Neural cell (in vitro differentiated cells): ENCODE measurements at regions not wholly inside any gene's neighbourhood (a gene's known extent, or its start where the extent isn't known, plus 50 kb on each side); places are given as distances from the start of the nearest gene placed in this dataset.

ENCODE experiments used
- H2AFZ ChIP-seq: fragments of 200-600, 300-800 bp; sonication (generic), shearing (Covaris generic); 2 replicates; pipeline ENCODE4 v1.6.0; 2014; ENCODE audit warnings: low read depth, mild to moderate bottlenecking, antibody characterized with exemption, low read length, moderate library complexity
- H3F3A ChIP-seq: fragments of 200-600 bp; shearing (Covaris generic); 2 replicates; pipeline ENCODE4 v1.6.1; 2016; ENCODE audit warnings: mild to moderate bottlenecking, moderate library complexity, mixed read lengths, antibody characterized with exemption, low read length; ENCODE audit not compliant: insufficient read depth, poor library complexity, severe bottlenecking
- H3K27ac ChIP-seq: fragments of 200-600, 300-800 bp; sonication (generic), shearing (Covaris generic); 2 replicates; pipeline ENCODE4 v1.5.1; 2014; ENCODE audit warnings: mild to moderate bottlenecking, low read length, moderate library complexity
- H3K27me3 ChIP-seq: fragments of 300-800, 200-600 bp; sonication (generic), shearing (Covaris generic); 2 replicates; pipeline ENCODE4 v1.6.0; 2014; ENCODE audit warnings: mild to moderate bottlenecking, low read depth, low read length, moderate library complexity; ENCODE audit not compliant: insufficient read depth
- H3K36me3 ChIP-seq: fragments of 300-800, 200-600 bp; sonication (generic), shearing (Covaris generic); 2 replicates; pipeline ENCODE4 v1.5.1; 2014; ENCODE audit warnings: mild to moderate bottlenecking, antibody characterized with exemption, low read length, moderate library complexity; ENCODE audit not compliant: insufficient read depth
- H3K4me2 ChIP-seq: fragments of 300-800, 200-600 bp; sonication (generic), shearing (Covaris generic); 2 replicates; pipeline ENCODE4 v1.6.0; 2014; ENCODE audit warnings: mild to moderate bottlenecking, low read length
- H3K4me3 ChIP-seq: fragments of 300-800, 200-600 bp; sonication (generic), shearing (Covaris generic); 2 replicates; pipeline ENCODE4 v1.5.1; 2014; ENCODE audit warnings: mild to moderate bottlenecking, low read length, moderate library complexity
- H3K79me2 ChIP-seq: fragments of 200-600 bp; shearing (Covaris generic); replicated peaks from 2 replicates; pipeline ENCODE4 v1.6.0; 2014; ENCODE audit warnings: mild to moderate bottlenecking, low read length, moderate library complexity; ENCODE audit not compliant: insufficient read depth
- H3K9ac ChIP-seq: fragments of 300-800, 200-600 bp; sonication (generic), shearing (Covaris generic); 2 replicates; pipeline ENCODE4 v1.6.1; 2016; ENCODE audit warnings: mild to moderate bottlenecking, low read length, mixed read lengths
- H3K9me2 ChIP-seq: fragments of 200-600 bp; shearing (Covaris generic); 2 replicates; pipeline ENCODE4 v1.6.1; 2016; ENCODE audit warnings: mild to moderate bottlenecking, low read length, mixed read lengths; ENCODE audit not compliant: insufficient read depth
- H3K9me3 ChIP-seq: fragments of 200-600, 300-800 bp; sonication (generic), shearing (Covaris generic); 2 replicates; pipeline ENCODE4 v1.6.1; 2016; ENCODE audit warnings: mild to moderate bottlenecking, mixed run types, low read length, moderate library complexity, mixed read lengths
- H4K20me1 ChIP-seq: fragments of 200-600 bp; shearing (Covaris generic); 2 replicates; pipeline ENCODE4 v1.6.1; 2016; ENCODE audit warnings: mild to moderate bottlenecking, mixed run types; ENCODE audit not compliant: insufficient read depth
- EP300 ChIP-seq: fragments of 450-650 bp; conservative IDR thresholded peaks from 2 replicates; pipeline ENCODE4 v1.6.1; 2014; ENCODE audit warnings: antibody characterized with exemption, mild to moderate bottlenecking, moderate library complexity; ENCODE audit not compliant: poor library complexity, severe bottlenecking
- EZH2 ChIP-seq: fragments of 200-600, 300-800 bp; shearing (Covaris generic), sonication (generic); IDR thresholded peaks from 2 replicates; pipeline ENCODE4 v1.6.1; 2014; ENCODE audit warnings: antibody characterized with exemption, low read length, borderline replicate concordance, mild to moderate bottlenecking; ENCODE audit not compliant: insufficient read depth, poor library complexity, severe bottlenecking
- MXI1 ChIP-seq: fragments of 450-650 bp; conservative IDR thresholded peaks from 2 replicates; pipeline ENCODE4 v1.6.1; 2014; ENCODE audit warnings: antibody characterized with exemption, mild to moderate bottlenecking; ENCODE audit not compliant: poor library complexity, severe bottlenecking
- POLR2AphosphoS5 ChIP-seq: IDR thresholded peaks from 2 replicates; pipeline ENCODE4 v1.6.1; 2012
- RAD21 ChIP-seq: fragments of 450-650 bp; conservative IDR thresholded peaks from 2 replicates; pipeline ENCODE4 v1.6.1; 2014; ENCODE audit warnings: antibody characterized with exemption, mild to moderate bottlenecking, moderate library complexity
- SMC3 ChIP-seq: fragments of 450-650 bp; conservative IDR thresholded peaks from 2 replicates; pipeline ENCODE4 v1.6.1; 2014; ENCODE audit warnings: antibody characterized with exemption, mild to moderate bottlenecking, moderate library complexity; ENCODE audit not compliant: poor library complexity
- TAF1 ChIP-seq: IDR thresholded peaks from 2 replicates; pipeline ENCODE4 v1.6.1; 2012; ENCODE audit warnings: low read depth
- TF ChIP-seq, protein P1 (sequence below): fragments of 450-650 bp; IDR thresholded peaks from 2 replicates; pipeline ENCODE4 v1.5.1; 2014; ENCODE audit warnings: antibody characterized with exemption, mild to moderate bottlenecking, moderate library complexity; ENCODE audit not compliant: poor library complexity, severe bottlenecking
- TF ChIP-seq, protein P2 (sequence below): IDR thresholded peaks from 2 replicates; pipeline ENCODE4 v1.6.1; 2012; ENCODE audit warnings: borderline replicate concordance

DNA sequence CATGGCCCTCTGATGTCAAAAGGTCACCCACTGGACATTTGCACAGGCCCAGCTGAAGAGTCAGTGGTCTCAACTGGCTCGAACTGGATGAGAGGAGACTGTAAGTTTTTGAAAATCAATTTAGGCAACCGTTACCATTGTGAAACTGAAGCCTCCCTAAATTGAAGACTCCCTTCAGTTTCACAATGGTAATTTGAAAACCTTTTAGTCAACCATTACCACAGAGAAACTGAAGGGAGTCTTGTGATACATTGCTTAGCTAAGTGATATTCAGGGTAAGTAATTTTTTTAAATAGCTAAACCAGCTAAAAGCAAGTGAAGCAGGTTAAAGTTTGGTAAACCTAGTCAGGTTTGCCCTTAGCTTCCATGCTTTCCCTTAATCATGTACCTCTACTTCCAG lies 197.3 kb upstream of the NT5E start:
- no peaks in the 10 kb centered on the region for H3K36me3 ChIP-seq
- no peaks in the 10 kb centered on the region for H3K27me3 ChIP-seq
- H2AFZ ChIP-seq: no peak overlapping the region
- H3K4me3 ChIP-seq: no peak overlapping the region
- no peaks in the 10 kb centered on the region for H3K9me2 ChIP-seq
- no peak for TF ChIP-seq RAD21
- TF ChIP-seq SMC3: no peak
- TF ChIP-seq, protein P1, sequence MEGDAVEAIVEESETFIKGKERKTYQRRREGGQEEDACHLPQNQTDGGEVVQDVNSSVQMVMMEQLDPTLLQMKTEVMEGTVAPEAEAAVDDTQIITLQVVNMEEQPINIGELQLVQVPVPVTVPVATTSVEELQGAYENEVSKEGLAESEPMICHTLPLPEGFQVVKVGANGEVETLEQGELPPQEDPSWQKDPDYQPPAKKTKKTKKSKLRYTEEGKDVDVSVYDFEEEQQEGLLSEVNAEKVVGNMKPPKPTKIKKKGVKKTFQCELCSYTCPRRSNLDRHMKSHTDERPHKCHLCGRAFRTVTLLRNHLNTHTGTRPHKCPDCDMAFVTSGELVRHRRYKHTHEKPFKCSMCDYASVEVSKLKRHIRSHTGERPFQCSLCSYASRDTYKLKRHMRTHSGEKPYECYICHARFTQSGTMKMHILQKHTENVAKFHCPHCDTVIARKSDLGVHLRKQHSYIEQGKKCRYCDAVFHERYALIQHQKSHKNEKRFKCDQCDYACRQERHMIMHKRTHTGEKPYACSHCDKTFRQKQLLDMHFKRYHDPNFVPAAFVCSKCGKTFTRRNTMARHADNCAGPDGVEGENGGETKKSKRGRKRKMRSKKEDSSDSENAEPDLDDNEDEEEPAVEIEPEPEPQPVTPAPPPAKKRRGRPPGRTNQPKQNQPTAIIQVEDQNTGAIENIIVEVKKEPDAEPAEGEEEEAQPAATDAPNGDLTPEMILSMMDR: no peak
- no peak for TF ChIP-seq EZH2
- TF ChIP-seq, protein P2, sequence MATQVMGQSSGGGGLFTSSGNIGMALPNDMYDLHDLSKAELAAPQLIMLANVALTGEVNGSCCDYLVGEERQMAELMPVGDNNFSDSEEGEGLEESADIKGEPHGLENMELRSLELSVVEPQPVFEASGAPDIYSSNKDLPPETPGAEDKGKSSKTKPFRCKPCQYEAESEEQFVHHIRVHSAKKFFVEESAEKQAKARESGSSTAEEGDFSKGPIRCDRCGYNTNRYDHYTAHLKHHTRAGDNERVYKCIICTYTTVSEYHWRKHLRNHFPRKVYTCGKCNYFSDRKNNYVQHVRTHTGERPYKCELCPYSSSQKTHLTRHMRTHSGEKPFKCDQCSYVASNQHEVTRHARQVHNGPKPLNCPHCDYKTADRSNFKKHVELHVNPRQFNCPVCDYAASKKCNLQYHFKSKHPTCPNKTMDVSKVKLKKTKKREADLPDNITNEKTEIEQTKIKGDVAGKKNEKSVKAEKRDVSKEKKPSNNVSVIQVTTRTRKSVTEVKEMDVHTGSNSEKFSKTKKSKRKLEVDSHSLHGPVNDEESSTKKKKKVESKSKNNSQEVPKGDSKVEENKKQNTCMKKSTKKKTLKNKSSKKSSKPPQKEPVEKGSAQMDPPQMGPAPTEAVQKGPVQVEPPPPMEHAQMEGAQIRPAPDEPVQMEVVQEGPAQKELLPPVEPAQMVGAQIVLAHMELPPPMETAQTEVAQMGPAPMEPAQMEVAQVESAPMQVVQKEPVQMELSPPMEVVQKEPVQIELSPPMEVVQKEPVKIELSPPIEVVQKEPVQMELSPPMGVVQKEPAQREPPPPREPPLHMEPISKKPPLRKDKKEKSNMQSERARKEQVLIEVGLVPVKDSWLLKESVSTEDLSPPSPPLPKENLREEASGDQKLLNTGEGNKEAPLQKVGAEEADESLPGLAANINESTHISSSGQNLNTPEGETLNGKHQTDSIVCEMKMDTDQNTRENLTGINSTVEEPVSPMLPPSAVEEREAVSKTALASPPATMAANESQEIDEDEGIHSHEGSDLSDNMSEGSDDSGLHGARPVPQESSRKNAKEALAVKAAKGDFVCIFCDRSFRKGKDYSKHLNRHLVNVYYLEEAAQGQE: no peak
- no peak for TF ChIP-seq EP300
- TF ChIP-seq POLR2AphosphoS5: no peak
- TF ChIP-seq MXI1: no peak
- no peak for TF ChIP-seq TAF1
- no peaks in the 10 kb centered on the region for H3K9me3 ChIP-seq
- no peak overlapping the region for H3K9ac ChIP-seq
- no peak overlapping the region for H3K27ac ChIP-seq
- no peaks in the 10 kb centered on the region for H4K20me1 ChIP-seq
- no peaks in the 10 kb centered on the region for H3F3A ChIP-seq
- H3K79me2 ChIP-seq: no peaks in the 10 kb centered on the region
- H3K4me2 ChIP-seq: no peak overlapping the region

DNA sequence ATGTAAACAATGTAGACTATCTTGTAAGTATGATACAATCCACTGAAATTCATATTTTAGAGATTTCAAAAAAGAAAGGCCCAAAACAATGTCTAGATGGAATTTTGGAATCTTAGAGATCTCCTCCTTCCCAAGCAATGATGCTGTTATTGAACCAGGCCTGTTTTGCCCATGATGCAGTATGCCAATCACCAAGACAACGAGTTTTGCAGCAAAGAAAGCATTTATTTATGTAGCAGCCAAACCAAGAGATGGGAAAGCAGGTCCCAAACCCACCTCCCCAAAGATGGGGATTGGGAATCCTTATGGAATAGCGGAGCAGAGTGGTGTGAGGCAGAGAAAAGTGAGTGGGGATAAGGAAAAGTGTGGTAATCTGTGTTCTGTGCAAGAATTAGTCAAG lies 197.8 kb upstream of the NT5E start:
- Histone ChIP-seq H3K9me2 (no peaks in the 10 kb centered on the region), H3K27me3 (no peaks in the 10 kb centered on the region), H3K27ac (no peak overlapping the region), H3K4me3 (no peak overlapping the region), H3K9ac (no peak overlapping the region), H3K4me2 (no peak overlapping the region), H3F3A (no peaks in the 10 kb centered on the region), H2AFZ (no peak overlapping the region), H3K9me3 (no peaks in the 10 kb centered on the region), H3K79me2 (no peaks in the 10 kb centered on the region), H3K36me3 (no peaks in the 10 kb centered on the region), H4K20me1 (no peaks in the 10 kb centered on the region)
- TF ChIP-seq, protein P1: no peak
- TF ChIP-seq SMC3: no peak
- no peak for TF ChIP-seq EZH2
- TF ChIP-seq MXI1: no peak
- no peak for TF ChIP-seq TAF1
- no peak for TF ChIP-seq POLR2AphosphoS5
- no peak for TF ChIP-seq RAD21
- TF ChIP-seq, protein P2: no peak
- TF ChIP-seq EP300: no peak
